GM19395 (cell line): ENCODE measurements at regions not wholly inside any gene's neighbourhood (a gene's known extent, or its start where the extent isn't known, plus 50 kb on each side); places are given as distances from the start of the nearest gene placed in this dataset.

Experiments
- ATAC-seq: cut with Tn5 transposase; IDR thresholded peaks from one replicate; pipeline ENCODE4 v1.9.1; 2021; ENCODE audit warnings: mild to moderate bottlenecking, moderate library complexity; ENCODE audit not compliant: unreplicated experiment

- no peak for ATAC-seq
These were observed 79.0 kb downstream of the LBH start for GRCh38 chr2:30310371-30310770.

- ATAC-seq: peak; percentile 79
These were observed 79.6 kb downstream of the LBH start for GRCh38 chr2:30310955-30311354.

GRCh38 chr2:30311711-30312110 lies 80.4 kb downstream of the LBH start:
- ATAC-seq: no peak

- no peak for ATAC-seq
These were observed 81.6 kb downstream of the LBH start for GRCh38 chr2:30312916-30313315.

GRCh38 chr2:30314981-30315380 lies 83.6 kb downstream of the LBH start:
- ATAC-seq: no peak

GRCh38 chr2:30315391-30316063 lies 84.2 kb downstream of the LBH start:
- no peak for ATAC-seq

GRCh38 chr2:30316408-30316807 lies 85.1 kb downstream of the LBH start:
- no peak for ATAC-seq

GRCh38 chr2:30318987-30319782 lies 87.9 kb downstream of the LBH start:
- ATAC-seq: no peak

GRCh38 chr2:30321466-30321865 lies 90.1 kb downstream of the LBH start:
- no peak for ATAC-seq

- no peak for ATAC-seq
These were observed 92.2 kb downstream of the LBH start for GRCh38 chr2:30323499-30323898.

- ATAC-seq: no peak
These were observed 93.0 kb downstream of the LBH start for GRCh38 chr2:30324245-30324908.

- no peak for ATAC-seq
These were observed 94.4 kb downstream of the LBH start for GRCh38 chr2:30325600-30326328.

- ATAC-seq: no peak
These were observed 95.2 kb downstream of the LBH start for GRCh38 chr2:30326497-30326896.

GRCh38 chr2:30331038-30331437 lies 99.7 kb downstream of the LBH start:
- ATAC-seq: no peak

- ATAC-seq: no peak
These were observed 100.5 kb downstream of the LBH start for GRCh38 chr2:30331869-30332268.

GRCh38 chr2:30332791-30333453 lies 101.6 kb downstream of the LBH start:
- no peak for ATAC-seq

- ATAC-seq: no peak
These were observed 103.5 kb downstream of the LBH start for GRCh38 chr2:30334762-30335363.

- ATAC-seq: no peak
These were observed 104.8 kb downstream of the LBH start for GRCh38 chr2:30336084-30336483.

- ATAC-seq: peak; percentile 90
These were observed 105.9 kb downstream of the LBH start for GRCh38 chr2:30336978-30337841.
